ENCODE measurements at regions not wholly inside any gene's neighbourhood (a gene's known extent, or its start where the extent isn't known, plus 50 kb on each side); places are given as distances from the start of the nearest gene placed in this dataset.

DNA sequence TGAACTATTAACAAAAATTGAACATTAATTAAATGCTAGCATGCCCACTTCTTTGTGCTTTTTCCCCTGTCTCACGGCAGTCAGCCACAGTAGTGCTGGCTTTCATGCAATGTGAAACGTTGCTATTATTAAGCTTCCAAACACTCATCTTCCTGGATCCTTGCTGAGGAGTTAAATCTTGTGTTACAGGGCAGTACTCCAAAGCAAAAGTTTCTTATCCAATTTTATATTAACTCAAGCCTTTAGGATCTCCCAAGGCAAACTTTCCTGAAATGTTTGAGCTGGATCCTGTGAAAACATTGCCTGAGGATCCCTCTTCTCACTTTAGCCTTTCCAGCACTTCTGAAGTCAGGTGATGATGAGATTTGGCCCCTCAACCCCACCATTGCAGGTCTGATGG, 1454.8 kb downstream of the FSTL5 start:
- Histone ChIP-seq H3K27me3 (ENCODE audit: control insufficient read depth, insufficient read depth, low read length) (no peaks in the 10 kb centered on the region), H3K36me3 (ENCODE audit: control insufficient read depth, insufficient read depth, low read length) (no peaks in the 10 kb centered on the region), H3K4me3 (ENCODE audit: low read depth in 2 of 2, low read length in 2 of 2) (no peak overlapping the region), H3K27ac (ENCODE audit: low read length) (no peak overlapping the region), H3K4me1 (ENCODE audit: control insufficient read depth, insufficient read depth, low read length) (no peaks in the 10 kb centered on the region), H3K9me3 (ENCODE audit: control insufficient read depth, insufficient read depth, low read depth, low read length) (no peaks in the 10 kb centered on the region)
- DNase-seq (ENCODE audit: low read depth, low spot score) (no peak), ATAC-seq (no peak)
- TF ChIP-seq SIN3A (IDR thresholded peaks at IDR 0.05; ENCODE audit: borderline replicate concordance, insufficient read depth, low read depth, low read length) = no peak
- TF ChIP-seq, protein P1, sequence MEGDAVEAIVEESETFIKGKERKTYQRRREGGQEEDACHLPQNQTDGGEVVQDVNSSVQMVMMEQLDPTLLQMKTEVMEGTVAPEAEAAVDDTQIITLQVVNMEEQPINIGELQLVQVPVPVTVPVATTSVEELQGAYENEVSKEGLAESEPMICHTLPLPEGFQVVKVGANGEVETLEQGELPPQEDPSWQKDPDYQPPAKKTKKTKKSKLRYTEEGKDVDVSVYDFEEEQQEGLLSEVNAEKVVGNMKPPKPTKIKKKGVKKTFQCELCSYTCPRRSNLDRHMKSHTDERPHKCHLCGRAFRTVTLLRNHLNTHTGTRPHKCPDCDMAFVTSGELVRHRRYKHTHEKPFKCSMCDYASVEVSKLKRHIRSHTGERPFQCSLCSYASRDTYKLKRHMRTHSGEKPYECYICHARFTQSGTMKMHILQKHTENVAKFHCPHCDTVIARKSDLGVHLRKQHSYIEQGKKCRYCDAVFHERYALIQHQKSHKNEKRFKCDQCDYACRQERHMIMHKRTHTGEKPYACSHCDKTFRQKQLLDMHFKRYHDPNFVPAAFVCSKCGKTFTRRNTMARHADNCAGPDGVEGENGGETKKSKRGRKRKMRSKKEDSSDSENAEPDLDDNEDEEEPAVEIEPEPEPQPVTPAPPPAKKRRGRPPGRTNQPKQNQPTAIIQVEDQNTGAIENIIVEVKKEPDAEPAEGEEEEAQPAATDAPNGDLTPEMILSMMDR (IDR thresholded peaks at IDR 0.05) = no peak
- no peak for TF ChIP-seq POLR2AphosphoS5 (IDR thresholded peaks at IDR 0.05; ENCODE audit: low read depth, low read length)
- TF ChIP-seq REST (IDR thresholded peaks at IDR 0.05; ENCODE audit: insufficient read depth in 1 of 2, low read depth in 2 of 2, low read length in 1 of 2) = no peak
- TF ChIP-seq TCF7L2 (IDR thresholded peaks at IDR 0.05; ENCODE audit: low read depth, low read length) = no peak
- ChIA-PET POLR2A (no interaction called here), CTCF (no interaction called here)
- intact Hi-C loops (cut with micrococcal nuclease; ENCODE audit: unreplicated experiment) = no loop called here
- in situ Hi-C loops (cut with HindIII; ENCODE audit: low pct_unique_long_range_greater_than_20kb, low sequenced_read_pairs) = no loop called here
- no TSS peak for BruUV-seq (replicated peaks)

DNA sequence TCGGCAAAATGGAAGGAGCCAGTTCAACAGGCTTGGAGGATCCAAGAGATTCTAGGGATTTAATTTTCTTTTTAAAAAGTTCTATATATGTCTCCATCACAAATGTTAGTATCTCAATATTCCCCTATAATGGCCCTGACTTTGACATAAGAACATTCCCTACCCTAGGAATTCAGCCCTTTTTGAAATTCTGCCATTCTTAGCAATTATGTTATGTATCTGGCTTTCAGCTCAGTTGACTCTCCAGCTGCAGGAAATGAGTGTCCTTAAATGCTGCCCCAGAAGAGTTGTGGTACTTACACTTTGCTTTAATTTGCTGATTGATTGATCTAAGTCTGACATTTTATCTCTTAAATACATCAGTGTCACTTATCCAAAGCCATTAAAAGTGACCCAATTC, 1454.3 kb downstream of the FSTL5 start:
- ChIA-PET POLR2A (no interaction called here), CTCF (no interaction called here)
- Histone ChIP-seq H3K27me3 (ENCODE audit: control insufficient read depth, insufficient read depth, low read length) (no peaks in the 10 kb centered on the region), H3K9me3 (ENCODE audit: control insufficient read depth, insufficient read depth, low read depth, low read length) (no peaks in the 10 kb centered on the region), H3K4me1 (ENCODE audit: control insufficient read depth, insufficient read depth, low read length) (no peaks in the 10 kb centered on the region), H3K27ac (ENCODE audit: low read length) (no peak overlapping the region), H3K36me3 (ENCODE audit: control insufficient read depth, insufficient read depth, low read length) (no peaks in the 10 kb centered on the region), H3K4me3 (ENCODE audit: low read depth in 2 of 2, low read length in 2 of 2) (no peak overlapping the region)
- no peak for DNase-seq (ENCODE audit: low read depth, low spot score)
- no peak for ATAC-seq
- intact Hi-C loops (cut with micrococcal nuclease; ENCODE audit: unreplicated experiment) (no loop called here), in situ Hi-C loops (cut with HindIII; ENCODE audit: low pct_unique_long_range_greater_than_20kb, low sequenced_read_pairs) (no loop called here)
- BruUV-seq (replicated peaks) = no TSS peak
- TF ChIP-seq, protein P1 (IDR thresholded peaks at IDR 0.05) = no peak
- TF ChIP-seq SIN3A (IDR thresholded peaks at IDR 0.05; ENCODE audit: borderline replicate concordance, insufficient read depth, low read depth, low read length) = no peak
- TF ChIP-seq REST (IDR thresholded peaks at IDR 0.05; ENCODE audit: insufficient read depth in 1 of 2, low read depth in 2 of 2, low read length in 1 of 2) = no peak
- no peak for TF ChIP-seq TCF7L2 (IDR thresholded peaks at IDR 0.05; ENCODE audit: low read depth, low read length)
- no peak for TF ChIP-seq POLR2AphosphoS5 (IDR thresholded peaks at IDR 0.05; ENCODE audit: low read depth, low read length)

All from Panc1 (cell line).